ENCODE measurements at regions not wholly inside any gene's neighbourhood (a gene's known extent, or its start where the extent isn't known, plus 50 kb on each side); places are given as distances from the start of the nearest gene placed in this dataset.

GRCh38 chr13:103210348-103210747, 144.1 kb upstream of the SLC10A2 start:
- H3K9me2 ChIP-seq (replicated peaks; ENCODE audit: low read length) = no peaks in the 10 kb centered on the region
- intact Hi-C loops (cut with micrococcal nuclease) = no loop called here
- POLR2A ChIA-PET (ENCODE audit: unreplicated experiment) = no interaction called here
- no peak overlapping the region for H3K4me2 ChIP-seq (ENCODE audit: low read length)
- H3K9ac ChIP-seq (ENCODE audit: low read length) = no peak overlapping the region
- no peaks in the 10 kb centered on the region for H3K27me3 ChIP-seq (ENCODE audit: low read length)
- no peaks in the 10 kb centered on the region for H3K79me2 ChIP-seq (ENCODE audit: low read length)
- ATAC-seq (no peak), DNase-seq (no peak)
- no TSS peak for BruUV-seq (replicated peaks)
- H3K4me3 ChIP-seq (ENCODE audit: low read length) = no peak overlapping the region
- no peaks in the 10 kb centered on the region for H3K36me3 ChIP-seq (ENCODE audit: low read depth, low read length)
- CTCF ChIA-PET = no interaction called here
- no peak overlapping the region for H3K27ac ChIP-seq (ENCODE audit: low read length)
- no peak overlapping the region for H2AFZ ChIP-seq (ENCODE audit: low read length)
- no peaks in the 10 kb centered on the region for H3K4me1 ChIP-seq (ENCODE audit: insufficient read depth, low read length)
- H4K20me1 ChIP-seq (ENCODE audit: low read length) = no peaks in the 10 kb centered on the region
- H3F3A ChIP-seq (ENCODE audit: low read length, unreplicated experiment) = no peaks in the 10 kb centered on the region
- no peaks in the 10 kb centered on the region for H3K9me3 ChIP-seq (ENCODE audit: low read length)
- no peak for TF ChIP-seq CTCF (conservative IDR thresholded peaks at IDR 0.05; ENCODE audit: low read depth, low read length)
- no peak for TF ChIP-seq EZH2 (IDR thresholded peaks at IDR 0.05; ENCODE audit: low read length, unreplicated experiment)
- no peak for TF ChIP-seq EZH2phosphoT487 (IDR thresholded peaks at IDR 0.05; ENCODE audit: borderline replicate concordance, low read length)

- no peaks in the 10 kb centered on the region for H3K9me2 ChIP-seq (replicated peaks; ENCODE audit: low read length)
- H3K4me1 ChIP-seq (ENCODE audit: insufficient read depth, low read length) = no peaks in the 10 kb centered on the region
- H3K27me3 ChIP-seq (ENCODE audit: low read length) = no peaks in the 10 kb centered on the region
- intact Hi-C loops (cut with micrococcal nuclease) = no loop called here
- TF ChIP-seq EZH2 (IDR thresholded peaks at IDR 0.05; ENCODE audit: low read length, unreplicated experiment) = no peak
- TF ChIP-seq EZH2phosphoT487 (IDR thresholded peaks at IDR 0.05; ENCODE audit: borderline replicate concordance, low read length) = no peak
- no peak for TF ChIP-seq CTCF (conservative IDR thresholded peaks at IDR 0.05; ENCODE audit: low read depth, low read length)
- ChIA-PET POLR2A (ENCODE audit: unreplicated experiment) (no interaction called here), CTCF (no interaction called here)
- no TSS peak for BruUV-seq (replicated peaks)
- H3K9ac ChIP-seq (ENCODE audit: low read length) = no peak overlapping the region
- no peaks in the 10 kb centered on the region for H3K9me3 ChIP-seq (ENCODE audit: low read length)
- no peaks in the 10 kb centered on the region for H3F3A ChIP-seq (ENCODE audit: low read length, unreplicated experiment)
- no peaks in the 10 kb centered on the region for H3K36me3 ChIP-seq (ENCODE audit: low read depth, low read length)
- H2AFZ ChIP-seq (ENCODE audit: low read length) = no peak overlapping the region
- no peak for ATAC-seq
- H4K20me1 ChIP-seq (ENCODE audit: low read length) = no peaks in the 10 kb centered on the region
- H3K27ac ChIP-seq (ENCODE audit: low read length) = no peak overlapping the region
- H3K4me3 ChIP-seq (ENCODE audit: low read length) = no peak overlapping the region
- H3K79me2 ChIP-seq (ENCODE audit: low read length) = no peaks in the 10 kb centered on the region
- H3K4me2 ChIP-seq (ENCODE audit: low read length) = no peak overlapping the region
- DNase-seq = no peak
Observed at GRCh38 chr13:103203735-103204330, 137.6 kb upstream of the SLC10A2 start.

GRCh38 chr13:103200118-103200885, 134.1 kb upstream of the SLC10A2 start:
- no peaks in the 10 kb centered on the region for H3K9me3 ChIP-seq (ENCODE audit: low read length)
- ATAC-seq (no peak), DNase-seq (no peak)
- H3K4me2 ChIP-seq (ENCODE audit: low read length) = no peak overlapping the region
- H3K4me3 ChIP-seq (ENCODE audit: low read length) = no peak overlapping the region
- no peaks in the 10 kb centered on the region for H4K20me1 ChIP-seq (ENCODE audit: low read length)
- H3K27me3 ChIP-seq (ENCODE audit: low read length) = no peaks in the 10 kb centered on the region
- intact Hi-C loops (cut with micrococcal nuclease) = no loop called here
- TF ChIP-seq EZH2phosphoT487 (IDR thresholded peaks at IDR 0.05; ENCODE audit: borderline replicate concordance, low read length) (no peak), CTCF (conservative IDR thresholded peaks at IDR 0.05; ENCODE audit: low read depth, low read length) (no peak), EZH2 (IDR thresholded peaks at IDR 0.05; ENCODE audit: low read length, unreplicated experiment) (no peak)
- ChIA-PET POLR2A (ENCODE audit: unreplicated experiment) (no interaction called here), CTCF (no interaction called here)
- H3K9ac ChIP-seq (ENCODE audit: low read length) = no peak overlapping the region
- peaks cover 7% of the 10 kb centered on the region for H3K4me1 ChIP-seq (ENCODE audit: insufficient read depth, low read length)
- no TSS peak for BruUV-seq (replicated peaks)
- H3K36me3 ChIP-seq (ENCODE audit: low read depth, low read length) = no peaks in the 10 kb centered on the region
- no peak overlapping the region for H3K27ac ChIP-seq (ENCODE audit: low read length)
- no peaks in the 10 kb centered on the region for H3K9me2 ChIP-seq (replicated peaks; ENCODE audit: low read length)
- H3F3A ChIP-seq (ENCODE audit: low read length, unreplicated experiment) = no peaks in the 10 kb centered on the region
- H3K79me2 ChIP-seq (ENCODE audit: low read length) = no peaks in the 10 kb centered on the region
- H2AFZ ChIP-seq (ENCODE audit: low read length) = no peak overlapping the region
